Neuronal stem cell (in vitro differentiated cells): ENCODE measurements at regions not wholly inside any gene's neighbourhood (a gene's known extent, or its start where the extent isn't known, plus 50 kb on each side); places are given as distances from the start of the nearest gene placed in this dataset.

Source experiments
- DNase-seq: peaks from one replicate; pipeline ENCODE4 v3.0.0-alpha.2; 2013; ENCODE audit warnings: low spot score
- H2AFZ ChIP-seq: one replicate; pipeline ENCODE4 v1.6.1; 2013; ENCODE audit warnings: mild to moderate bottlenecking, low read length, inconsistent platforms
- H2AK5ac ChIP-seq: 2 replicates; pipeline ENCODE4 v1.6.1; 2013; ENCODE audit warnings: low read depth, mild to moderate bottlenecking, inconsistent platforms, low read length, moderate library complexity, mixed read lengths
- H2BK120ac ChIP-seq: 2 replicates; pipeline ENCODE4 v1.6.1; 2013; ENCODE audit warnings: low read depth, mild to moderate bottlenecking, inconsistent platforms, low read length, moderate library complexity, mixed read lengths
- H2BK12ac ChIP-seq: one replicate; pipeline ENCODE4 v1.6.1; 2013; ENCODE audit warnings: low read length, inconsistent platforms
- H2BK15ac ChIP-seq: 2 replicates; pipeline ENCODE4 v1.6.1; 2013; ENCODE audit warnings: mild to moderate bottlenecking, low read length, inconsistent platforms, mixed read lengths
- H2BK5ac ChIP-seq: one replicate; pipeline ENCODE4 v1.6.1; 2013; ENCODE audit warnings: inconsistent platforms, mild to moderate bottlenecking, low read length, moderate library complexity
- H3K14ac ChIP-seq: one replicate; pipeline ENCODE4 v1.6.1; 2013; ENCODE audit warnings: low read length, inconsistent platforms
- H3K18ac ChIP-seq: 2 replicates; pipeline ENCODE4 v1.6.1; 2013; ENCODE audit warnings: low read length, inconsistent platforms
- H3K23ac ChIP-seq: 2 replicates; pipeline ENCODE4 v1.6.1; 2013; ENCODE audit warnings: low read depth, mild to moderate bottlenecking, mixed read lengths, low read length, inconsistent platforms; ENCODE audit not compliant: poor library complexity
- H3K27ac ChIP-seq: replicated peaks from 3 replicates; pipeline ENCODE4 v1.5.1; 2013; ENCODE audit warnings: low read length, inconsistent platforms
- H3K27me3 ChIP-seq, 3 experiments: 2 replicates each; pipeline ENCODE4 v1.6.1; 2013; ENCODE audit warnings: low read length in 3 of 3, mild to moderate bottlenecking in 2 of 3, inconsistent platforms in 1 of 3, low read depth in 1 of 3, mixed read lengths in 1 of 3, moderate library complexity in 1 of 3; ENCODE audit not compliant: control insufficient read depth in 3 of 3, insufficient read depth in 3 of 3
- H3K36me3 ChIP-seq, 2 donors: replicated peaks in 1 of 2; 2 replicates each; pipeline ENCODE4 v1.6.1; 2013; ENCODE audit warnings: low read length in 2 of 2; ENCODE audit not compliant: control insufficient read depth in 2 of 2, insufficient read depth in 2 of 2
- H3K4ac ChIP-seq: 2 replicates; pipeline ENCODE4 v1.6.1; 2013; ENCODE audit warnings: inconsistent platforms, mild to moderate bottlenecking, low read length, moderate library complexity
- H3K4me1 ChIP-seq, 2 donors: 1 replicate in 1 of 2; 2 replicates in 1 of 2; pipeline ENCODE4 v1.6.1; 2013; ENCODE audit warnings: low read length in 2 of 2, low read depth in 1 of 2; ENCODE audit not compliant: control insufficient read depth in 2 of 2, insufficient read depth in 1 of 2
- H3K4me2 ChIP-seq: one replicate; pipeline ENCODE4 v1.6.1; 2013; ENCODE audit warnings: mild to moderate bottlenecking, low read length, inconsistent platforms; ENCODE audit not compliant: insufficient read depth, poor library complexity, severe bottlenecking
- H3K4me3 ChIP-seq, 2 donors: 2 replicates each; pipeline ENCODE4 v1.5.1; 2013; ENCODE audit warnings: low read length in 2 of 2, mild to moderate bottlenecking in 2 of 2, inconsistent platforms in 1 of 2, moderate library complexity in 1 of 2
- H3K79me1 ChIP-seq: one replicate; pipeline ENCODE4 v1.6.1; 2013; ENCODE audit warnings: low read depth, mild to moderate bottlenecking, inconsistent platforms, low read length, moderate library complexity
- H3K9ac ChIP-seq: one replicate; pipeline ENCODE4 v1.6.1; 2013; ENCODE audit warnings: mild to moderate bottlenecking, low read depth, low read length, inconsistent platforms; ENCODE audit not compliant: poor library complexity
- H3K9me3 ChIP-seq, 2 donors: replicated peaks in 1 of 2; 2 replicates each; pipeline versions ENCODE3 to v1.6.1; 2013; ENCODE audit warnings: low read length in 2 of 2, mild to moderate bottlenecking in 2 of 2, inconsistent platforms in 1 of 2, low read depth in 1 of 2, mixed read lengths in 1 of 2, moderate library complexity in 1 of 2; ENCODE audit not compliant: control insufficient read depth in 2 of 2, insufficient read depth in 1 of 2
- H4K8ac ChIP-seq: one replicate; pipeline ENCODE4 v1.6.1; 2013; ENCODE audit warnings: low read depth, mild to moderate bottlenecking, inconsistent platforms, low read length, moderate library complexity
- H4K91ac ChIP-seq: one replicate; pipeline ENCODE4 v1.6.1; 2013; ENCODE audit warnings: low read length, low read depth, mild to moderate bottlenecking, inconsistent platforms; ENCODE audit not compliant: poor library complexity
- WGBS, 2 donors: extraction: QIAGEN DNeasy Blood & Tissue Kit; methylation state at CpG; one replicate each; pipeline ENCODE4 v1.1.7; 2013; ENCODE audit warnings: missing lambda C conversion rate in 2 of 2, mixed read lengths in 1 of 2; ENCODE audit not compliant: insufficient read length in 2 of 2, insufficient replicate concordance in 1 of 2; ENCODE audit errors: extremely low coverage in 2 of 2; 5-methylcytosine and 5-hydroxymethylcytosine counted together

DNA sequence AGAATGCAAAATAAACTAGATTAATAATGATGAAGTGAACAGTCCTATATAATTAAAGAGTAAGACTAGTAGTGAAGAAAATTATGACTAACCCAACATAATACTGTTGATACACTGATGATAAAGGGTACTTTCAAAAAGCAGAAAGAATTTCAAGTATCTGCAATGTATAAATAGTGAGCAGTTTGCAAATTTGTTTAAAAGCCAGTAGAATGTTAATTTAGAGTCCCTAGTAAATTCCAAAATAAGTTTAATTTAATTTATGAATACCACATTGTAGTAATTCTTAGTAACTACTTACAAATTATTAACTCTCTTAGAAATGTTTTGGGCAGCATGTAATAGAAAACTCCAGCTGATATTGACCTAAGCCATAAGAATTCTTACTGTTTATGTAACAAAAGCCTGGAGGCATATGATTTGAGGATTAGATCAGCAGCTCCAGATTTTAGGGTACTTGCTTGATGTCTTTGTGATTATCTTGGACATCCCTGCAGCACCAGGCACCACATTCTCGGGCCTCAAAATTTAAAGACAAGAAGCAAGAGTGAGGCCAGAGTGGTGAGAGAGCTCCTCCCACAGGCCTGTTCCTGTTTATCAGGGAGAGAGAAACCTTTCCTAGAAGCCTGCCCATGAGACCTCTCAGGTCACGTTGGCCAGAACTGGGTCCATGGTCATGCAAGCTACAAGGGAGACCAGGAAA, 67.6 kb upstream of the TDRD3 start:
- Histone ChIP-seq H3K36me3 (no peaks in the 10 kb centered on the region), H3K23ac (no peak overlapping the region), H2BK12ac (no peak overlapping the region), H3K9ac (no peak overlapping the region), H3K4ac (no peak overlapping the region), H4K91ac (no peak overlapping the region), H3K27ac (no peak overlapping the region), H3K9me3 (no peaks in the 10 kb centered on the region), H2AFZ (no peak overlapping the region), H3K18ac (no peak overlapping the region), H3K4me3 (no peak overlapping the region), H3K4me1 (no peaks in the 10 kb centered on the region), H4K8ac (no peak overlapping the region), H3K79me1 (no peaks in the 10 kb centered on the region), H3K4me2 (no peak overlapping the region), H2BK15ac (no peak overlapping the region), H2BK5ac (no peak overlapping the region), H3K27me3 (no peaks in the 10 kb centered on the region), H2BK120ac (no peak overlapping the region), H2AK5ac (no peak overlapping the region), H3K14ac (no peak overlapping the region)
- no CpG with 5 or more reads among the region's 2 CpGs for WGBS, 2 donors
- peak; percentile 38 for DNase-seq

DNA sequence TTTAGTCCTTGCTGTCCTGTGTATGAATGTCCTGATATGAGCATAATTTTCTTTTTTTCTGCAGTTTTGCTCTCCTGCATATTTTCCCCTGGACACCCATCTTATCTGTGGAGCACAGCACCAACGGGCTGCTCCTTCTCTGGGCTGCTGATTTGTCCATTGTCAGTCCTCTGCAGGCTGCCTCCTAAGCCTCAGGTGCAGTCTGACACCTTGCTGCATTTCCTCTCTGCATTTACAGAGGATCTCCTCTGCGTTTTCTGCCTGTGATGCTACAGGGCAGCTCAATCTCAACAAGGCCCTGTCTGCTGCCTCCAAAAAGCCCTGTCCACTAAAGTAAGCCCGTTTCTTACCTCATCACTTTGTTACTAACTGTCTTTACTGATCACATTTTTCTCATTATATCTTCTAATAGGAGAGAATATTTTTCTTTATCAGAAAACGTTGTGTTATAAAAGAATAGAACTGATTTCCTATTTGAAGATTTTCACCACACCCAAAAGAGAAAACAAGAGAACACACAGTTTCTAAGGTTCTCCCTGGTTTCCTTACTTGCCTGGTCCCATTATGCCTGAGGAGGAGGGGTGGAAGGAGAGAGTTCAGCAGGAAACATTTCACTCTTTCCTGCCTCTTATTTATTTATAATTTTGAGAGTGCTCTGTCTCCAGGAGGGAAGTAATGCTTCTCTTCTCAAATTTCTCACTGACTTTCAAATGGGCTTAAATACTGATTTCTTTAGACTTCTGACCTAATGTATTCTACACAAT, 65.6 kb upstream of the TDRD3 start:
- Histone ChIP-seq H3K27me3 (no peaks in the 10 kb centered on the region), H2BK120ac (no peak overlapping the region), H3K4me3 (no peak overlapping the region), H3K36me3 (no peaks in the 10 kb centered on the region), H2BK5ac (no peak overlapping the region), H3K14ac (no peak overlapping the region), H3K4ac (no peak overlapping the region), H3K27ac (no peak overlapping the region), H3K18ac (no peak overlapping the region), H3K23ac (no peak overlapping the region), H4K91ac (no peak overlapping the region), H3K79me1 (no peaks in the 10 kb centered on the region), H3K4me2 (no peak overlapping the region), H2AK5ac (no peak overlapping the region), H4K8ac (no peak overlapping the region), H2BK12ac (no peak overlapping the region), H3K9me3 (no peaks in the 10 kb centered on the region), H3K4me1 (no peaks in the 10 kb centered on the region), H2AFZ (peak overlapping the region; percentile 33), H3K9ac (no peak overlapping the region), H2BK15ac (no peak overlapping the region)
- no peak for DNase-seq
- no CpG with 5 or more reads among the region's 4 CpGs for WGBS, 2 donors

DNA sequence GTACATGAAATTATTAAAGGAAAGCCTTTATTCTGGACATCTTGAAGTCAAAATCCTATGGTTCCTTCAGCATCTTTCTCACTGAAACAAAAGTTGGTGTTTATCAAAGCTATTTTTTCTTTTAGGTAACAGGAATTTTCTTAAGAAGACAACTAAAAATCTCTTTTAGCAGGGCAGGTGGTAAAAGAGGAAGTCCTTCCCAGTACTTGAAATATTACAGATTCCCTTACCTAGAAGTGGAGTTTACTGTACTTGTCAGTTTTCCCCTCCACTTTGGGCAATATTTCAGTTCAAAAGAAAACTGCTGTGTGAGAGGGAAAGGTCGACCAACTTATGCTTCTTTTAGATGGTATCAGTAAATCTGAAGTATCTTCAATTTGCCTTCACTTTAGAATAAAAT, 64.3 kb upstream of the TDRD3 start:
- WGBS, 2 donors = no CpG with 5 or more reads among the region's 1 CpG
- Histone ChIP-seq H2BK15ac (no peak overlapping the region), H2AFZ (no peak overlapping the region), H4K8ac (no peak overlapping the region), H3K4me1 (no peaks in the 10 kb centered on the region), H3K4me3 (no peak overlapping the region), H3K36me3 (no peaks in the 10 kb centered on the region), H3K9ac (no peak overlapping the region), H3K14ac (no peak overlapping the region), H3K23ac (no peak overlapping the region), H3K4me2 (no peak overlapping the region), H4K91ac (no peak overlapping the region), H2AK5ac (no peak overlapping the region), H3K27me3 (no peaks in the 10 kb centered on the region), H3K4ac (no peak overlapping the region), H3K18ac (no peak overlapping the region), H2BK5ac (no peak overlapping the region), H2BK12ac (no peak overlapping the region), H3K79me1 (no peaks in the 10 kb centered on the region), H3K27ac (no peak overlapping the region), H3K9me3 (no peaks in the 10 kb centered on the region), H2BK120ac (no peak overlapping the region)
- no peak for DNase-seq

DNA sequence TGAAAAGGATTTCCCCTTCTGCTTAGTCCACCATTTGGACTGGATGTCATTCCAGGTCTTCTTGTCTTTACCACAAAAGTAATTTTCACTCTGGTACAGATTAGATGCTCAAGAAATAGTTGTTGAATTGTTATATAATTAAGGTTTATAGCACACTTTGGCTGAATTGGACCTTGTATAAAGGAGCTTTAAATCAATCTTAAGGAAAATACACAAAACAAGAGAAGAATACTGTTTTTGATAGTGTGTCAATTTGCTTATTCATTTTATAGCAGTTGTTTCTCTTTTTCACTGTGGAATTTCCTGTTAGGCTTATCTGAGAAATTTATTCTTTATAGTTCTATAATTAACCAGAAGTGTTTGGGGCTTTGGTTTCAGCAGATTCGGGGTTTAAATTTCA, 62.7 kb upstream of the TDRD3 start:
- Histone ChIP-seq H3K36me3 (no peaks in the 10 kb centered on the region), H3K18ac (no peak overlapping the region), H3K4me3 (no peak overlapping the region), H4K8ac (no peak overlapping the region), H4K91ac (no peak overlapping the region), H2AFZ (no peak overlapping the region), H2BK12ac (no peak overlapping the region), H3K23ac (no peak overlapping the region), H3K27me3 (no peaks in the 10 kb centered on the region), H3K9ac (no peak overlapping the region), H2BK15ac (no peak overlapping the region), H3K4me2 (no peak overlapping the region), H3K14ac (no peak overlapping the region), H3K79me1 (no peaks in the 10 kb centered on the region), H3K4ac (no peak overlapping the region), H2BK120ac (no peak overlapping the region), H2AK5ac (no peak overlapping the region), H3K4me1 (no peaks in the 10 kb centered on the region), H3K27ac (no peak overlapping the region), H3K9me3 (no peaks in the 10 kb centered on the region), H2BK5ac (no peak overlapping the region)
- WGBS, 2 donors = no CpG with 5 or more reads among the region's 1 CpG
- DNase-seq = no peak
